GM21529 (cell line): ENCODE measurements at regions not wholly inside any gene's neighbourhood (a gene's known extent, or its start where the extent isn't known, plus 50 kb on each side); places are given as distances from the start of the nearest gene placed in this dataset.

Experiments
- ATAC-seq: cut with Tn5 transposase; IDR thresholded peaks from one replicate; pipeline ENCODE4 v1.9.1; 2021; ENCODE audit not compliant: unreplicated experiment

- no peak for ATAC-seq
Observed at GRCh38 chr10:88164471-88164870, 301.0 kb downstream of the PTEN start.

- ATAC-seq = no peak
Observed at GRCh38 chr10:88165849-88166271, 302.4 kb downstream of the PTEN start.

GRCh38 chr10:88168171-88169036 lies 305.0 kb downstream of the PTEN start:
- no peak for ATAC-seq

DNA sequence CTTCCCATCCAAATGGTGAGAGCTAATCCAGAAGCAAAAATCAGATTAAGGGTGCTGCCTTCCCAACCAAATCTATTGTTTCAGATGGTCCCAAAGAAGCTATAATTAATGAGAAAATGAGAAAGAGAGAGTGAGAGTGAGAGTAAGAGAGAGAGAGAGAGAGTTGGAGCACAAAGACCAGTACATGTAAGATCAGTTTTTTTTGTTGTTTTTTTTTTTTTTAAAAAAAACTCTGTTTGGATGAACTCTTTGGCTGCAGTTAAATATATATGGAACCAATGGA lies 305.6 kb downstream of the PTEN start:
- ATAC-seq = no peak

DNA sequence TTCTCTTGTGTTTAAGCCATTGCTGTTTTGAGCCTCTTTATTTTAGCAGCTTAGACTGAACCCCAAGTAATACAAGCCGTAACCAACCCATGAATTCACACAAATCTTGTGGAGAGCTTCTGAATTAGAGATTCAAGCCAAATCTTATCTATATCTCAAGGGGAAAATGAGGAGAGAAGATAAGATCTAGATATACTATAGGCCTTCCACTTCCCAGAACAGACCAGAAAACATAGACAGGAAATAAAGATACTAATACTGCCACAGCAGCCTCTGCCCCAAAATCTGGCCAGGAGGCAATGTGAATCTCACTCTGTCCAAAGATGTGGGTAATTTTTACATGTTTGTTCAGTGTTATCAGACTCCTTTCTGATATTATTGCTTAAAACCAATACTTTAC lies 307.2 kb downstream of the PTEN start:
- ATAC-seq = no peak

- no peak for ATAC-seq
Observed at GRCh38 chr10:88172159-88172558, 308.7 kb downstream of the PTEN start.

DNA sequence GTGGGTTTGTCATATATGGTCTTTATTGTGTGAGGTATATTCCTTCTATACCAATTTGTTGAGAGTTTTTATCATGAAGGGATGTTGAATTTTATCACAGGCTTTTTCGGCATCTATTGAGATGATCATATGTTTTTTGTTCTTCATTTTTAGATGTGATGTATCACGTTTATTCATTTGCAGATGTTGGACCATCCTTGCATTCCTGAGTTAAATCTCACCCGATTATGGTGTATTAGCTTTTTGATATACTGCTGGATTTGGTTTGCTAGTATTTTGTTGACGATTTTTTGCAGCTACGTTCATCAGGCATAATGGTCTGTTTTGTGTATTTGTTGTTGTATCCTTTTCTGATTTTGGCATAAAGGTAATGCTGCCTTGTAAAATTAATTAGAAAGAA lies 311.0 kb downstream of the PTEN start:
- ATAC-seq = no peak

DNA sequence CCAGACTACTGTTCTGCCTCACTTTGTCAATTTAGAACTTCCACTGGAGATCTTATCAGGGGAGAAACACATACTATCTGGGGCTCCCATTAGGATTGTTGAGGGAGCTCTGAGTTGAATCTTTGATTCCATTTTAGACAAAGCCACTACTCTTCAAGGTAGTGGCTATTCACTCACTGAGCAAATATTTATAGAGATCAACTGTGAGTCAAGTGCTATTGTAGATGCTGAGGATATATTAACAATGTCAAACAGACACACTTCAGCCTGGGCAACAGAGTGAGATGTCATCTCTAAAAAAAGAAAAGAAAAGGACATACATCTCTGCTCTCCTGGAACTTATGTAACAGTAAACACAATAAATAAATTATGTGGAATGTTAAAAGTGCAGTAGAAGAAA lies 315.3 kb downstream of the PTEN start:
- ATAC-seq = no peak

DNA sequence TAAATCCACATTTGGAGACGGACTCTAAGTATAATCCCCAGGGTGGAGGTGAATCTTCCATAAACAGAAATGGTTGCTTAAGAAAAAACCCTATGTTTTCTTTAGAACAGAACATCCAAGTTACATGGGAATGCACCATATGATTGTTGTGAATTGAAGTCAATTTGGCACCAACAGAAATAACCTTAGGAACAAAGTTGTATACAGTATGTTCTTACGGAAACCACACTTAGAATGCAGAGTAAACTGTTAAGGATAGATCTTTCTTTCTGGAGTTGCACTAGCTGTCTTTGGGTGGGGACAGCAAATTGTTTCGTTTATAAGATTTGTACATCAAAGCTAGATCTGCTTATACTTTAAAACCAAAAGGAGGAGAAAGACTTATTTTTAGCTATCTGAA lies 316.4 kb downstream of the PTEN start:
- ATAC-seq = no peak

- ATAC-seq = no peak
Observed at GRCh38 chr10:88181902-88182600, 318.6 kb downstream of the PTEN start.

DNA sequence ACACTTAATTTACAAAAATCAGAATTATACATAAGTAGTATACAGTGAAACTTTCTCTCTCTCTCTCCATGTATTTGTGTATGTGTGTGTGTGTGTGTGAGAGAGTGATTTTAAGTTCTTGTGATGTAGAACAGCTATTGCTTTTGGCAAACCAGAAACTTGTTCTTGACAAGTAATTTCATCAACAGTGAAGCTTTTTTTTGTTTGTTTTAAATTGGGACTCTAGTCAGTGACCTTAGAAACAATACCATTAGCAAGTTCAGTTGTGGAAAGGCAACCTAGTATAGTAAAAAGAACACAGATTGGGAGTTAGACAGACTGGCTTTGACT lies 319.1 kb downstream of the PTEN start:
- no peak for ATAC-seq

DNA sequence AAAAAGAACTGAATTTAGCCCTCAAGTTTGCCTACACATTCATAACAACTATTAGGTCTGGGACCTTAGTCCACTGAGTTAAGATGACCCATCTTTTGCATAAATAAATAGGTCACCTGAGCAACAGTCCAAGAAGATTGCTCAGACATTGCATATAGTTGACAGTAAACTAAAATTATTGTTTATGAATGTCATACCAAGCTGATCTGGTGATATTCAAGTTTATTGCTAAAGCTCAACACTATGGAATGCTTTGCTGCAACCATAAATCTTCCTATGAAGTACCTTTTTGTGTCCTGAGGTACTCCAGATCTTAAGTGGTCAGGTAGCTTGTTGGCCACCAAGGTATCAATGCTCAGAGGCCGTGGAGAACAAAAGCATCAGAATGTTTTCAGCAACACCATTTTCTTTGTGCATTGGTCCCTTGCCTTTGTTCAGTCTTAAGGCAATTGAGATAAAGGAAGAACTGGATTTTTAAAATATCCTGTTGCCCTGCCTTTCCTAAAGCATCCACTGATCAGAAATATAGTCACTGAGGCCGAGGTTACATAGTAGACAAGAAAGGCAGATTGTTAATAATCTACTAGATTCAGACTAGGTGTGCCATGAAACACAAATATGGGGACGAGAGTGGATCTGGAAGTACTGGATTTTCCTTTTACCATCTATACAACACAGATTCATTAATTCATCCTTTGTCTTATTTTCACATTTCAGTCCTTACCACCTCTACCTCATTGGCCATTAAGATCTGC lies 321.3 kb downstream of the PTEN start:
- ATAC-seq = no peak

- no peak for ATAC-seq
Observed at GRCh38 chr10:88185830-88186229, 322.4 kb downstream of the PTEN start.

GRCh38 chr10:88186335-88186734 lies 322.9 kb downstream of the PTEN start:
- no peak for ATAC-seq

GRCh38 chr10:88187472-88187871 lies 324.0 kb downstream of the PTEN start:
- no peak for ATAC-seq

DNA sequence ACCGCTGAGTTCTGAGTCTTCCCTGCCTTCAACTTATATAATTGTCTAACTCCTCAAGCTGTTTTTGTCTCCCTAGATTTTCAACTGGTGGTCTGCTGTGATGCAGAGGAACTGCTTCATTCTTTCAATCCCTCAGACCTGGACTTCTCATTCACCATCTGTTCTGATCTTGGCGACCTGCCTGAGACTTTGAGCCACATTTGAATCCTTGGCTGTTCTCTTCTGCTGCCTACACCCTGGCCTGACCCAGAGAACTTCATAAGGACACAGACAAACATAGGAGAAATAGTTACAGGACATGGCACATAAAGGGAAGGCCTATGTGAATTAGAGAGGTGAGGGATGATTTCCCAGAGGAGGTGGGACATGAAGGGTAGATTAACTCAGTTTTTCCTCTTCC lies 326.7 kb downstream of the PTEN start:
- ATAC-seq = no peak

GRCh38 chr10:88190540-88191235 lies 327.3 kb downstream of the PTEN start:
- ATAC-seq = no peak

- no peak for ATAC-seq
Observed at GRCh38 chr10:88193018-88193417, 329.6 kb downstream of the PTEN start.

DNA sequence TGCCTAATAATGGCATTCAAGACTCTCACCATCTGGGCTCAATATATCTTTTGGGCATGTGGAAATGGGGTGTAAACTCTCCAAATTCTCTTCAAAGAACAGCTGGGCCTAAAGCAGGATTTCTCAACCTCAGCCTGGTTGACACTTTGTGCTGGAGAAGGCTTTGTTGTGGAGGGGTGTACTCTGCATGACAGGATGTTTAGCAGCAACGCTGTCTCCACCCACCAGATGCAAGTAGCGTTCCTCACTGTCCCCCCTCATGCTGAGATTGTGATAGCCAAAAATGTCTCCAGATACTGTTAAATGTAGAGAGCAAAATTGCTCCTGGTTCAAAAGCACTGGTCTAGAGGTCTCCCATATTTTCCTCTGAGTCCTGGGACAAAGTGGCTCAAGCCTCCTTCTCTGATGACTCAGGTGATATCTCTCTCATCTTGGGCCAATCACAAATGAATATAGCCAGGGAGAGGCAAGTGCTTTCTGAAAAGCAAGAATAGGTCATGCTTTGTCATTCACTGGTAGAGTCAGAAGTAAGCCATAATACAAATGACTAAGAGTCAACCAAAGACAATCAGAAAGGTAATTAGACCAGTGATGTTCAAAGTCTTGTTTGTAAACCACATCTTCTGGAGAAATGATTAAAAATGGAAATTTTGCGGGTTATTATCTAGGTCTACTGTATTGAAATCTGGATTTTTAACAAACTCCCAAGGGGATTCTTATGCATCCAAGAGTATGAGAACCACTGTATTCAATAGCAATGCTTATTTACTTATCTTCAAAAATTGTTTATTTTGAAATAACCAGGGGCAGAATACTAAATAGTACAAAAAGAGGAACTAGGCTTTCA lies 330.8 kb downstream of the PTEN start:
- no peak for ATAC-seq

GRCh38 chr10:88194961-88195367 lies 331.5 kb downstream of the PTEN start:
- ATAC-seq = no peak

DNA sequence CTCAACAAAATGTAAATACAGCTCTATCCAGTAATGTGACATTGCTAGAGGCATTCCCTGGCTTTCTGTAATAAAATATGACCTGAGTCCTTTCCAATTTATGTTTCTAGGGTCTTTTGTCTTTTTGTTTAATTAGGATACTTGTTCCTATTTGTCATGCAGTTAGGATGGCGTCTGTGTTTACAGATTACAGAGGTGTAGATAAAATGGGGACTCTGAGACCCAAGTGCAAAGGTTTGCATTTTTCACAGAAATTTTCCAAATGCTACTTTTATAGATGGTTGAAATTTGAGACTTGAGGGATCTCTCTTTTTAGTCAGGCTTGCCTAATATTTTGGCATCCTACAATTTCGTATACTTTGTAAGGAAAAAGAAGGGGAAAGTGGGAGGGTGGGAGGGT lies 332.4 kb downstream of the PTEN start:
- no peak for ATAC-seq
